H1 (cell line): ENCODE measurements at regions not wholly inside any gene's neighbourhood (a gene's known extent, or its start where the extent isn't known, plus 50 kb on each side); places are given as distances from the start of the nearest gene placed in this dataset.

Source experiments
- BRCA1 ChIP-seq: IDR thresholded peaks from 2 replicates; pipeline ENCODE4 v1.6.1; 2012; ENCODE audit warnings: low read depth, low read length, improper control_type of control experiment
- CBX5 ChIP-seq: fragments of 300-800, 300-1000 bp; sonication (generic); IDR thresholded peaks from 2 replicates; pipeline ENCODE4 v1.7.1; 2016; ENCODE audit warnings: antibody characterized with exemption, low read length, low read depth
- CHD2 ChIP-seq: IDR thresholded peaks from 2 replicates; pipeline ENCODE4 v1.6.1; 2012; ENCODE audit warnings: low read length, improper control_type of control experiment
- CTCF ChIP-seq, 3 experiments: IDR thresholded peaks; 1 replicate in 2 of 3; 2 replicates in 1 of 3; pipeline versions ENCODE4 v1.5.1 to v1.6.1; 2011; ENCODE audit warnings: low read length in 3 of 3, mild to moderate bottlenecking in 3 of 3, inconsistent platforms in 2 of 3, low read depth in 1 of 3, moderate library complexity in 1 of 3; ENCODE audit not compliant: insufficient read depth in 1 of 3; ENCODE audit errors: control extremely low read depth in 1 of 3
- EGR1 ChIP-seq: IDR thresholded peaks from 2 replicates; pipeline ENCODE4 v1.6.1; 2011; ENCODE audit warnings: low read depth, low read length, borderline replicate concordance
- KDM5A ChIP-seq: fragments of 200-600 bp; IDR thresholded peaks from 2 replicates; pipeline ENCODE4 v1.7.1; 2012; ENCODE audit warnings: mild to moderate bottlenecking, low read length, inconsistent platforms, mixed read lengths
- MAX ChIP-seq: IDR thresholded peaks from 2 replicates; pipeline ENCODE4 v1.6.1; 2012; ENCODE audit warnings: inconsistent platforms
- POLR2A ChIP-seq, 2 experiments: IDR thresholded peaks; 1 replicate in 1 of 2; 2 replicates in 1 of 2; pipeline ENCODE4 v1.6.1; 2011; ENCODE audit warnings: low read depth in 2 of 2, low read length in 2 of 2, mild to moderate bottlenecking in 2 of 2; ENCODE audit errors: control extremely low read depth in 1 of 2
- RAD21 ChIP-seq, 2 experiments: IDR thresholded peaks in 1 of 2; conservative IDR thresholded peaks in 1 of 2; 2 replicates each; pipeline ENCODE4 v1.6.1; 2011; ENCODE audit warnings: low read depth in 2 of 2, low read length in 2 of 2, improper control_type of control experiment in 1 of 2, inconsistent platforms in 1 of 2, mild to moderate bottlenecking in 1 of 2, moderate library complexity in 1 of 2
- SUZ12 ChIP-seq: fragments of 200-600 bp; sonication (generic); IDR thresholded peaks from 2 replicates; pipeline ENCODE4 v1.6.1; 2012; ENCODE audit warnings: mild to moderate bottlenecking, inconsistent platforms, low read length, moderate library complexity, mixed read lengths

GRCh38 chr3:127367593-127367992 lies 79.7 kb upstream of the PRR20G start:
- no peak for TF ChIP-seq CTCF (IDR thresholded peaks at IDR 0.05; ENCODE audit: control extremely low read depth in 1 of 3, insufficient read depth in 1 of 3, low read depth in 1 of 3, low read length in 3 of 3)
- no peak for TF ChIP-seq EGR1
- no peak for TF ChIP-seq MAX
- TF ChIP-seq CBX5, result no peak
- no peak for TF ChIP-seq SUZ12
- no peak for TF ChIP-seq CHD2
- TF ChIP-seq BRCA1, result no peak
- no peak for TF ChIP-seq POLR2A (IDR thresholded peaks at IDR 0.05; ENCODE audit: control extremely low read depth in 1 of 2, low read depth in 2 of 2, low read length in 2 of 2)
- TF ChIP-seq KDM5A, result no peak
- no peak for TF ChIP-seq RAD21 (IDR thresholded peaks at IDR 0.05 in 1 of 2, conservative IDR thresholded peaks at IDR 0.05 in 1 of 2; ENCODE audit: low read depth in 2 of 2, low read length in 2 of 2)
